ENCODE measurements at regions not wholly inside any gene's neighbourhood (a gene's known extent, or its start where the extent isn't known, plus 50 kb on each side); places are given as distances from the start of the nearest gene placed in this dataset.

GRCh38 chr10:27451054-27451453 lies 53.0 kb upstream of the RAB18 start:
- TF ChIP-seq SIN3A (IDR thresholded peaks at IDR 0.05; ENCODE audit: borderline replicate concordance, insufficient read depth, low read length) (no peak), FOXP2 (optimal IDR thresholded peaks at IDR 0.05; ENCODE audit: borderline replicate concordance, extremely low read depth, extremely low read length, insufficient read depth) (no peak), POLR2AphosphoS5 (IDR thresholded peaks at IDR 0.05; ENCODE audit: low read depth, low read length) (no peak), TAF1 (IDR thresholded peaks at IDR 0.05; ENCODE audit: borderline replicate concordance, insufficient read depth, low read length) (no peak), REST (IDR thresholded peaks at IDR 0.05; ENCODE audit: insufficient read depth in 1 of 2, low read depth in 2 of 2, low read length in 2 of 2) (no peak)

- no peak for TF ChIP-seq FOXP2 (optimal IDR thresholded peaks at IDR 0.05; ENCODE audit: borderline replicate concordance, extremely low read depth, extremely low read length, insufficient read depth)
- no peak for TF ChIP-seq REST (IDR thresholded peaks at IDR 0.05; ENCODE audit: insufficient read depth in 1 of 2, low read depth in 2 of 2, low read length in 2 of 2)
- no peak for TF ChIP-seq TAF1 (IDR thresholded peaks at IDR 0.05; ENCODE audit: borderline replicate concordance, insufficient read depth, low read length)
- no peak for TF ChIP-seq SIN3A (IDR thresholded peaks at IDR 0.05; ENCODE audit: borderline replicate concordance, insufficient read depth, low read length)
- TF ChIP-seq POLR2AphosphoS5 (IDR thresholded peaks at IDR 0.05; ENCODE audit: low read depth, low read length): no peak
Observed at GRCh38 chr10:27450225-27450624, 53.9 kb upstream of the RAB18 start.

GRCh38 chr10:27449571-27449970 lies 54.5 kb upstream of the RAB18 start:
- no peak for TF ChIP-seq TAF1 (IDR thresholded peaks at IDR 0.05; ENCODE audit: borderline replicate concordance, insufficient read depth, low read length)
- TF ChIP-seq REST (IDR thresholded peaks at IDR 0.05; ENCODE audit: insufficient read depth in 1 of 2, low read depth in 2 of 2, low read length in 2 of 2): no peak
- no peak for TF ChIP-seq SIN3A (IDR thresholded peaks at IDR 0.05; ENCODE audit: borderline replicate concordance, insufficient read depth, low read length)
- TF ChIP-seq FOXP2 (optimal IDR thresholded peaks at IDR 0.05; ENCODE audit: borderline replicate concordance, extremely low read depth, extremely low read length, insufficient read depth): no peak
- no peak for TF ChIP-seq POLR2AphosphoS5 (IDR thresholded peaks at IDR 0.05; ENCODE audit: low read depth, low read length)

- no peak for TF ChIP-seq SIN3A (IDR thresholded peaks at IDR 0.05; ENCODE audit: borderline replicate concordance, insufficient read depth, low read length)
- no peak for TF ChIP-seq TAF1 (IDR thresholded peaks at IDR 0.05; ENCODE audit: borderline replicate concordance, insufficient read depth, low read length)
- no peak for TF ChIP-seq REST (IDR thresholded peaks at IDR 0.05; ENCODE audit: insufficient read depth in 1 of 2, low read depth in 2 of 2, low read length in 2 of 2)
Observed at GRCh38 chr10:27448921-27449320, 55.2 kb upstream of the RAB18 start.

GRCh38 chr10:27447540-27447939 lies 56.6 kb upstream of the RAB18 start:
- TF ChIP-seq TAF1 (IDR thresholded peaks at IDR 0.05; ENCODE audit: borderline replicate concordance, insufficient read depth, low read length) (no peak), POLR2AphosphoS5 (IDR thresholded peaks at IDR 0.05; ENCODE audit: low read depth, low read length) (no peak)
